Thyroid gland (tissue), 4 donors: ENCODE measurements at regions not wholly inside any gene's neighbourhood (a gene's known extent, or its start where the extent isn't known, plus 50 kb on each side); places are given as distances from the start of the nearest gene placed in this dataset.
"Not testable (repeated sequence)": the region's sequence is repeated elsewhere in the genome, so short reads cannot be mapped to it uniquely, and the experiment has no call there.

Experiments
- DNase-seq, 2 donors: peaks; one replicate each; pipeline ENCODE4 v3.0.0-alpha.2; 2019
- H3K27ac ChIP-seq, 3 donors: fragments of 200-600 bp; sonication (generic); 1 replicate in 2 of 3; 2 replicates in 1 of 3; pipeline ENCODE4 v1.5.1; 2016 to 2019; ENCODE audit warnings: mild to moderate bottlenecking in 1 of 3, moderate library complexity in 1 of 3
- H3K27me3 ChIP-seq: fragments of 200-600 bp; sonication (generic); one replicate; pipeline ENCODE4 v1.5.1; 2019
- H3K36me3 ChIP-seq, 2 donors: fragments of 200-600 bp; sonication (generic); one replicate each; pipeline ENCODE4 v1.5.1; 2016 to 2019
- H3K4me1 ChIP-seq, 2 donors: fragments of 200-600 bp; sonication (generic); one replicate each; pipeline ENCODE4 v1.5.1; 2017 to 2019
- H3K4me3 ChIP-seq, 3 donors: fragments of 200-600 bp; sonication (generic); replicated peaks in 1 of 3; 1 replicate in 2 of 3; 2 replicates in 1 of 3; pipeline ENCODE4 v1.5.1; 2016; ENCODE audit warnings: mild to moderate bottlenecking in 1 of 3
- H3K9me3 ChIP-seq: fragments of 200-600 bp; sonication (generic); one replicate; pipeline ENCODE4 v1.5.1; 2017
- CTCF ChIP-seq, 6 experiments: fragments of 200-600 bp in 3 of 6; fragments of 450-650 bp in 3 of 6; sonication (generic) in 3 of 6; IDR thresholded peaks; one replicate each; pipeline ENCODE4 v1.5.1; 2016 to 2019; ENCODE audit warnings: antibody characterized with exemption in 6 of 6, mild to moderate bottlenecking in 2 of 6, inconsistent platforms in 1 of 6, moderate library complexity in 1 of 6
- POLR2A ChIP-seq, 2 donors: fragments of 450-650 bp; IDR thresholded peaks; one replicate each; pipeline ENCODE4 v1.6.1; 2017; ENCODE audit warnings: antibody characterized with exemption in 2 of 2, mild to moderate bottlenecking in 2 of 2, moderate library complexity in 1 of 2
- WGBS, 2 donors: methylation state at CpG; one replicate each; pipeline ENCODE4 v1.1.5; 2017; 5-methylcytosine and 5-hydroxymethylcytosine counted together
- intact Hi-C: fragments of 100-400 bp; cut with DNase I; formaldehyde crosslinking; loops from one replicate; pipeline ENCODE4 v1.15.1; 2023

GRCh38 chr3:181932039-181932438 lies 220.3 kb downstream of the SOX2 start:
- Histone ChIP-seq H3K9me3 (no peaks in the 10 kb centered on the region), H3K27ac (no peak overlapping the region), H3K27me3 (no peaks in the 10 kb centered on the region), H3K4me1 (no peaks in the 10 kb centered on the region), H3K4me3 (no peak overlapping the region), H3K36me3 (no peaks in the 10 kb centered on the region)
- DNase-seq: no peak
- TF ChIP-seq POLR2A (IDR thresholded peaks at IDR 0.05) (no peak), CTCF (IDR thresholded peaks at IDR 0.05) (no peak)
- intact Hi-C loops: no loop called here
- 57 to 67% methylated on average over 4 of the region's 4 CpGs for WGBS, 2 donors

- no peaks in the 10 kb centered on the region for H3K9me3 ChIP-seq
- no peaks in the 10 kb centered on the region for H3K27me3 ChIP-seq
- DNase-seq: no peak
- no peaks in the 10 kb centered on the region for H3K4me1 ChIP-seq
- H3K36me3 ChIP-seq: no peaks in the 10 kb centered on the region
- no peak for TF ChIP-seq CTCF (IDR thresholded peaks at IDR 0.05)
- no peak for TF ChIP-seq POLR2A (IDR thresholded peaks at IDR 0.05)
- intact Hi-C loops: no loop called here
- no peak overlapping the region for H3K4me3 ChIP-seq
- no peak overlapping the region for H3K27ac ChIP-seq
- WGBS, 2 donors: 89 to 90% methylated on average over 4 of the region's 4 CpGs
These were observed 221.4 kb downstream of the SOX2 start for GRCh38 chr3:181933052-181933618.

GRCh38 chr3:181935915-181936314 lies 224.2 kb downstream of the SOX2 start:
- Histone ChIP-seq H3K4me3 (no peak overlapping the region), H3K27me3 (no peaks in the 10 kb centered on the region), H3K9me3 (no peaks in the 10 kb centered on the region), H3K27ac (no peak overlapping the region), H3K4me1 (no peaks in the 10 kb centered on the region), H3K36me3 (no peaks in the 10 kb centered on the region)
- no peak for TF ChIP-seq CTCF (IDR thresholded peaks at IDR 0.05)
- no peak for TF ChIP-seq POLR2A (IDR thresholded peaks at IDR 0.05)
- intact Hi-C loops: no loop called here
- no peak for DNase-seq
- WGBS, 2 donors: 93 to 98% methylated on average over 2 of the region's 2 CpGs

- no peaks in the 10 kb centered on the region for H3K27me3 ChIP-seq
These were observed 225.0 kb downstream of the SOX2 start for GRCh38 chr3:181936774-181937173.

GRCh38 chr3:181938580-181938979 lies 226.9 kb downstream of the SOX2 start:
- H3K36me3 ChIP-seq, H3K27me3 ChIP-seq, intact Hi-C loops, H3K4me3 ChIP-seq, H3K9me3 ChIP-seq, DNase-seq, H3K4me1 ChIP-seq, H3K27ac ChIP-seq: not testable (repeated sequence)
- 91 to 93% methylated on average over 3 of the region's 3 CpGs for WGBS, 2 donors

More at GRCh38 chr3:181936774-181937173, 225.0 kb downstream of the SOX2 start:
- H3K36me3 ChIP-seq: no peaks in the 10 kb centered on the region
- intact Hi-C loops: no loop called here
- no peaks in the 10 kb centered on the region for H3K4me1 ChIP-seq
- WGBS, 2 donors: 89 to 90% methylated on average over 6 of the region's 6 CpGs
- no peak overlapping the region for H3K4me3 ChIP-seq
- no peaks in the 10 kb centered on the region for H3K9me3 ChIP-seq
- H3K27ac ChIP-seq: no peak overlapping the region
- TF ChIP-seq POLR2A (IDR thresholded peaks at IDR 0.05) (no peak), CTCF (IDR thresholded peaks at IDR 0.05) (no peak)
- no peak for DNase-seq

GRCh38 chr3:181940703-181941102 lies 229.0 kb downstream of the SOX2 start:
- 72 to 77% methylated on average over 3 of the region's 3 CpGs for WGBS, 2 donors
- intact Hi-C loops: no loop called here
- H3K4me1 ChIP-seq: no peaks in the 10 kb centered on the region

More at GRCh38 chr3:181940703-181941102, 229.0 kb downstream of the SOX2 start:
- no peak overlapping the region for H3K27ac ChIP-seq
- TF ChIP-seq CTCF (IDR thresholded peaks at IDR 0.05): no peak
- TF ChIP-seq POLR2A (IDR thresholded peaks at IDR 0.05): no peak
- no peak for DNase-seq
- no peaks in the 10 kb centered on the region for H3K36me3 ChIP-seq
- no peaks in the 10 kb centered on the region for H3K27me3 ChIP-seq
- H3K9me3 ChIP-seq: no peaks in the 10 kb centered on the region
- H3K4me3 ChIP-seq: no peak overlapping the region
